H9 (cell line): ENCODE measurements at regions not wholly inside any gene's neighbourhood (a gene's known extent, or its start where the extent isn't known, plus 50 kb on each side); places are given as distances from the start of the nearest gene placed in this dataset.

Experiments
- DNase-seq: peaks from one replicate; pipeline ENCODE4 v3.0.0-alpha.2; 2017
- H2AFZ ChIP-seq: one replicate; pipeline ENCODE4 v1.6.1; 2013; ENCODE audit warnings: mild to moderate bottlenecking, low read length, control low read depth, moderate library complexity
- H2AK5ac ChIP-seq: 2 replicates; pipeline ENCODE4 v1.6.1; 2013; ENCODE audit warnings: low read length, control low read depth, mixed read lengths; ENCODE audit not compliant: insufficient read length
- H2BK120ac ChIP-seq: one replicate; pipeline ENCODE4 v1.6.1; 2013; ENCODE audit warnings: low read depth, mild to moderate bottlenecking, low read length, control low read depth, inconsistent platforms; ENCODE audit not compliant: poor library complexity, severe bottlenecking
- H2BK12ac ChIP-seq: 2 replicates; pipeline ENCODE4 v1.6.1; 2013; ENCODE audit warnings: low read length, control low read depth, mixed read lengths, low read depth; ENCODE audit not compliant: insufficient read length
- H2BK15ac ChIP-seq: 2 replicates; pipeline ENCODE4 v1.6.1; 2013; ENCODE audit warnings: low read depth, low read length, control low read depth
- H2BK20ac ChIP-seq: one replicate; pipeline ENCODE4 v1.6.1; 2013; ENCODE audit warnings: low read depth, mild to moderate bottlenecking, low read length, control low read depth, inconsistent platforms; ENCODE audit not compliant: poor library complexity, severe bottlenecking
- H2BK5ac ChIP-seq: 2 replicates; pipeline ENCODE4 v1.6.1; 2013; ENCODE audit warnings: low read length, control low read depth, mixed read lengths; ENCODE audit not compliant: insufficient read length
- H3K14ac ChIP-seq: 2 replicates; pipeline ENCODE4 v1.6.1; 2013; ENCODE audit warnings: low read length, control low read depth; ENCODE audit not compliant: insufficient read depth
- H3K18ac ChIP-seq: 2 replicates; pipeline ENCODE4 v1.6.1; 2013; ENCODE audit warnings: low read depth, mild to moderate bottlenecking, mixed read lengths, low read length, control low read depth; ENCODE audit not compliant: insufficient read length
- H3K23ac ChIP-seq: 2 replicates; pipeline ENCODE4 v1.6.1; 2013; ENCODE audit warnings: low read length, control low read depth, mixed read lengths, low read depth; ENCODE audit not compliant: insufficient read length
- H3K23me2 ChIP-seq: 2 replicates; pipeline ENCODE4 v1.6.1; 2013; ENCODE audit warnings: low read depth, mild to moderate bottlenecking, mixed read lengths, low read length, control low read depth; ENCODE audit not compliant: insufficient read length, poor library complexity, severe bottlenecking
- H3K27ac ChIP-seq: 2 replicates; pipeline ENCODE4 v1.5.1; 2013; ENCODE audit warnings: low read length, control low read depth, mixed read lengths, low read depth; ENCODE audit not compliant: insufficient read length
- H3K27me3 ChIP-seq: 2 replicates; pipeline ENCODE4 v1.6.1; 2013; ENCODE audit warnings: low read length, control low read depth, inconsistent platforms; ENCODE audit not compliant: insufficient read depth
- H3K4ac ChIP-seq: 2 replicates; pipeline ENCODE4 v1.6.1; 2013; ENCODE audit warnings: low read depth, mild to moderate bottlenecking, control low read depth, inconsistent platforms, low read length, moderate library complexity
- H3K4me1 ChIP-seq: 2 replicates; pipeline ENCODE4 v1.6.1; 2013; ENCODE audit warnings: low read length, control low read depth, inconsistent platforms; ENCODE audit not compliant: insufficient read depth
- H3K4me2 ChIP-seq: 2 replicates; pipeline ENCODE4 v1.6.1; 2013; ENCODE audit warnings: low read length, control low read depth, mixed read lengths; ENCODE audit not compliant: insufficient read length, insufficient read depth
- H3K56ac ChIP-seq: 2 replicates; pipeline ENCODE4 v1.6.1; 2013; ENCODE audit warnings: low read depth, mild to moderate bottlenecking, mixed read lengths, low read length, control low read depth; ENCODE audit not compliant: insufficient read length
- H3K79me1 ChIP-seq: 2 replicates; pipeline ENCODE4 v1.6.1; 2013; ENCODE audit warnings: low read depth, mild to moderate bottlenecking, moderate library complexity, low read length, control low read depth, inconsistent platforms; ENCODE audit not compliant: insufficient read depth, poor library complexity, severe bottlenecking
- H3K79me2 ChIP-seq: 2 replicates; pipeline ENCODE4 v1.6.1; 2013; ENCODE audit warnings: low read length, control low read depth, inconsistent platforms; ENCODE audit not compliant: insufficient read depth
- H3K9ac ChIP-seq: 2 replicates; pipeline ENCODE4 v1.6.1; 2013; ENCODE audit warnings: low read length, control low read depth, mixed read lengths; ENCODE audit not compliant: insufficient read length; ENCODE audit errors: extremely low read depth
- H3K9me3 ChIP-seq: one replicate; pipeline ENCODE4 v1.6.1; 2013; ENCODE audit warnings: low read depth, low read length, inconsistent platforms; ENCODE audit not compliant: control insufficient read depth
- H3T11ph ChIP-seq: one replicate; pipeline ENCODE4 v1.6.1; 2013; ENCODE audit warnings: mild to moderate bottlenecking, low read length, control low read depth, inconsistent platforms
- H4K20me1 ChIP-seq: one replicate; pipeline ENCODE4 v1.6.1; 2013; ENCODE audit not compliant: control insufficient read depth, insufficient read length, insufficient read depth
- H4K5ac ChIP-seq: 2 replicates; pipeline ENCODE4 v1.6.1; 2013; ENCODE audit warnings: low read depth, mild to moderate bottlenecking, mixed read lengths, low read length, control low read depth; ENCODE audit not compliant: insufficient read length
- H4K8ac ChIP-seq: replicated peaks from 2 replicates; pipeline ENCODE4 v1.6.1; 2013; ENCODE audit warnings: low read length, control low read depth, mixed read lengths, low read depth; ENCODE audit not compliant: insufficient read length
- H4K91ac ChIP-seq: 2 replicates; pipeline ENCODE4 v1.6.1; 2013; ENCODE audit warnings: low read depth, mild to moderate bottlenecking, moderate library complexity, mixed read lengths, low read length, control low read depth; ENCODE audit not compliant: insufficient read length
- H3K27ac Mint-ChIP-seq, 3 experiments: 2 replicates in 2 of 3; 3 replicates in 1 of 3; pipeline ENCODE4 v1.8.0; 2020 to 2021; ENCODE audit warnings: mixed read lengths in 3 of 3, mild to moderate bottlenecking in 1 of 3, moderate library complexity in 1 of 3
- H3K27me3 Mint-ChIP-seq: 2 replicates; pipeline ENCODE4 v1.8.0; 2021; ENCODE audit warnings: low read depth, mild to moderate bottlenecking, moderate library complexity, mixed read lengths
- H3K36me3 Mint-ChIP-seq, 3 experiments: 2 replicates in 2 of 3; 3 replicates in 1 of 3; pipeline ENCODE4 v1.8.0; 2020 to 2021; ENCODE audit warnings: low read depth in 3 of 3, mixed read lengths in 3 of 3; ENCODE audit not compliant: insufficient read depth in 1 of 3
- H3K4me1 Mint-ChIP-seq, 2 experiments: 2 replicates each; pipeline ENCODE4 v1.8.0; 2020; ENCODE audit warnings: mixed read lengths in 2 of 2
- H3K4me3 Mint-ChIP-seq, 2 experiments: 2 replicates in 1 of 2; 3 replicates in 1 of 2; pipeline ENCODE4 v1.8.0; 2020 to 2021; ENCODE audit warnings: mild to moderate bottlenecking in 2 of 2, mixed read lengths in 2 of 2, moderate library complexity in 1 of 2
- H3K9me3 Mint-ChIP-seq, 2 experiments: 2 replicates in 1 of 2; 3 replicates in 1 of 2; pipeline ENCODE4 v1.8.0; 2020; ENCODE audit warnings: mild to moderate bottlenecking in 2 of 2, mixed read lengths in 2 of 2, moderate library complexity in 1 of 2
- CTCF ChIP-seq: fragments of 200-600 bp; sonication (generic); conservative IDR thresholded peaks from 3 replicates; pipeline ENCODE4 v1.8.0; 2021; ENCODE audit warnings: antibody characterized with exemption, mild to moderate bottlenecking
- WGBS: extraction: QIAGEN DNeasy Blood & Tissue Kit; methylation state at CpG from one replicate; pipeline ENCODE4 v1.1.7; 2013; ENCODE audit warnings: missing lambda C conversion rate, low lambda C conversion rate, mixed read lengths; ENCODE audit not compliant: insufficient read length; ENCODE audit errors: extremely low coverage; 5-methylcytosine and 5-hydroxymethylcytosine counted together

DNA sequence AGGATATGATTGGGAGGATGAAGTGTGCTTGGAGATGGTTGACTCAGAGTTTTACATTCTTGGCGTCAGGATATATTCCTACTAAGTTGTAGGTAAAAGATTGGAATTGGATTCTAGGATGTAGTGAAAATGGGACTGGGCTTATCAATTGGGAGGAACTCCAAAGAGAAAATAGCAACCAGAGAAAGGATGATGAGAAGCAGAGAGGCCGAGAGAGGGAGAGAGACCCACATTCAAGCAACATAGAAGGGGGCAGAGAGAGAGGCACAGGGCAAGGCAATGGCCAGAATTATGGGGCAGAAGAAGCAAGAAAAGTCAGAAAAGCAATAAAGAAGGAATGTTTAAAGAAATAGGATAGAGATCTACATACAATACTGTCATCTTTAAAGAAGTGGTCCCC lies 217.9 kb upstream of the ACTBL2 start:
- Histone ChIP-seq H3K4me2 (no peak overlapping the region), H3K9ac (no peak overlapping the region), H3K56ac (no peak overlapping the region), H3K23ac (no peak overlapping the region), H2AFZ (no peak overlapping the region), H3K4me1 (no peaks in the 10 kb centered on the region; the same call in 1 of the 2 replicates), H3K4ac (no peak overlapping the region), H3K23me2 (no peaks in the 10 kb centered on the region), H3K27me3 (no peaks in the 10 kb centered on the region), H4K91ac (no peak overlapping the region), H3K27ac (no peak overlapping the region), H2BK20ac (no peak overlapping the region), H3T11ph (no peak overlapping the region), H3K9me3 (no peaks in the 10 kb centered on the region), H2BK120ac (no peak overlapping the region), H2AK5ac (no peak overlapping the region), H2BK5ac (no peak overlapping the region), H3K79me2 (no peaks in the 10 kb centered on the region), H2BK12ac (no peak overlapping the region), H3K79me1 (no peaks in the 10 kb centered on the region), H4K20me1 (no peaks in the 10 kb centered on the region), H4K5ac (no peak overlapping the region), H4K8ac (no peak overlapping the region), H3K18ac (no peak overlapping the region), H2BK15ac (no peak overlapping the region), H3K14ac (no peak overlapping the region)
- H3K9me3 Mint-ChIP-seq, result no peaks in the 10 kb centered on the region
- no peaks in the 10 kb centered on the region for H3K36me3 Mint-ChIP-seq
- no peak overlapping the region for H3K4me3 Mint-ChIP-seq
- WGBS, result no CpG with 5 or more reads among the region's 2 CpGs
- TF ChIP-seq CTCF, result no peak
- peaks cover 11 to 12% of the 10 kb centered on the region in 2 experiments for H3K4me1 Mint-ChIP-seq
- no peaks in the 10 kb centered on the region for H3K27me3 Mint-ChIP-seq
- no peak overlapping the region for H3K27ac Mint-ChIP-seq
- DNase-seq, result no peak
